HL-60 (cell line): ENCODE measurements at regions not wholly inside any gene's neighbourhood (a gene's known extent, or its start where the extent isn't known, plus 50 kb on each side); places are given as distances from the start of the nearest gene placed in this dataset.

Experiments used
- DNase-seq, 2 experiments: peaks; one replicate each; pipeline ENCODE4 v3.0.0-alpha.2; 2010 to 2020; ENCODE audit warnings: low read depth in 1 of 2, low spot score in 1 of 2
- H3K27ac ChIP-seq: fragments of 250-450 bp; sonication (Bioruptor Pico); replicated peaks from 2 replicates; pipeline ENCODE4 v1.5.1; 2020; ENCODE audit warnings: mild to moderate bottlenecking, moderate library complexity
- H3K27me3 ChIP-seq: fragments of 250-450 bp; sonication (Bioruptor Pico); 2 replicates; pipeline ENCODE4 v1.5.1; 2021; ENCODE audit warnings: mild to moderate bottlenecking, moderate library complexity; ENCODE audit not compliant: insufficient read depth, poor library complexity, severe bottlenecking
- H3K4me3 ChIP-seq: replicated peaks from 2 replicates; pipeline ENCODE4 v1.5.1; 2011; ENCODE audit warnings: mild to moderate bottlenecking, control low read depth, low read length; ENCODE audit not compliant: insufficient read depth
- GABPA ChIP-seq: IDR thresholded peaks from 2 replicates; pipeline ENCODE4 v1.6.1; 2012; ENCODE audit warnings: low read depth
- POLR2AphosphoS5 ChIP-seq: IDR thresholded peaks from 2 replicates; pipeline ENCODE4 v1.6.1; 2012; ENCODE audit warnings: low read depth
- SPI1 ChIP-seq: IDR thresholded peaks from 2 replicates; pipeline ENCODE4 v1.6.1; 2012; ENCODE audit warnings: low read depth, mild to moderate bottlenecking, borderline replicate concordance
- TF ChIP-seq, protein P1 (sequence below): IDR thresholded peaks from one replicate; pipeline ENCODE4 v1.5.1; 2011; ENCODE audit warnings: low read length, control low read depth, inconsistent platforms; ENCODE audit not compliant: insufficient read depth
- TF ChIP-seq, protein P2 (sequence below): IDR thresholded peaks from 2 replicates; pipeline ENCODE4 v1.6.1; 2012; ENCODE audit warnings: low read depth; ENCODE audit not compliant: insufficient replicate concordance

DNA sequence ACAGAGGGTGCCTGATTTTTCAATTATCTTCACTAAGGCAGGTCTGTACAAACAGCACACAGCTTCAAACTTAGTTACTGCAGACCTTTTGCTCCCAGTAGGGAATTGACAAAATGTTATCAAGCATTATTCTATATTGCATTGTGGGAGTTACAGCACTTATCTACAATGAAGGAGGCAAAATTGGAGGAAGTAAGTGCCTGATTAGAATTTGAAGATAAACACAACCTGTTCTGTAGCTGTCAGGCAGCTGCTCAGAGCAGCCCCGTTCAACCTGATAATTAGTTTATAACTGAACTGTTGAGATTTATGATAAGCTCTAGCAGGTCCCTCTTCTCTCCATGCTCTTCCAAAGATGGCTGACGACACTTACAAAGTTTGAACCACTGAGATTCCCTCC is 364.4 kb upstream of the CYRIA start:
- Histone ChIP-seq H3K27me3 (peaks cover 5% of the 10 kb centered on the region), H3K27ac (no peak overlapping the region), H3K4me3 (no peak overlapping the region)
- TF ChIP-seq SPI1 (no peak), POLR2AphosphoS5 (no peak), GABPA (no peak)
- TF ChIP-seq, protein P1, sequence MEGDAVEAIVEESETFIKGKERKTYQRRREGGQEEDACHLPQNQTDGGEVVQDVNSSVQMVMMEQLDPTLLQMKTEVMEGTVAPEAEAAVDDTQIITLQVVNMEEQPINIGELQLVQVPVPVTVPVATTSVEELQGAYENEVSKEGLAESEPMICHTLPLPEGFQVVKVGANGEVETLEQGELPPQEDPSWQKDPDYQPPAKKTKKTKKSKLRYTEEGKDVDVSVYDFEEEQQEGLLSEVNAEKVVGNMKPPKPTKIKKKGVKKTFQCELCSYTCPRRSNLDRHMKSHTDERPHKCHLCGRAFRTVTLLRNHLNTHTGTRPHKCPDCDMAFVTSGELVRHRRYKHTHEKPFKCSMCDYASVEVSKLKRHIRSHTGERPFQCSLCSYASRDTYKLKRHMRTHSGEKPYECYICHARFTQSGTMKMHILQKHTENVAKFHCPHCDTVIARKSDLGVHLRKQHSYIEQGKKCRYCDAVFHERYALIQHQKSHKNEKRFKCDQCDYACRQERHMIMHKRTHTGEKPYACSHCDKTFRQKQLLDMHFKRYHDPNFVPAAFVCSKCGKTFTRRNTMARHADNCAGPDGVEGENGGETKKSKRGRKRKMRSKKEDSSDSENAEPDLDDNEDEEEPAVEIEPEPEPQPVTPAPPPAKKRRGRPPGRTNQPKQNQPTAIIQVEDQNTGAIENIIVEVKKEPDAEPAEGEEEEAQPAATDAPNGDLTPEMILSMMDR: no peak
- TF ChIP-seq, protein P2, sequence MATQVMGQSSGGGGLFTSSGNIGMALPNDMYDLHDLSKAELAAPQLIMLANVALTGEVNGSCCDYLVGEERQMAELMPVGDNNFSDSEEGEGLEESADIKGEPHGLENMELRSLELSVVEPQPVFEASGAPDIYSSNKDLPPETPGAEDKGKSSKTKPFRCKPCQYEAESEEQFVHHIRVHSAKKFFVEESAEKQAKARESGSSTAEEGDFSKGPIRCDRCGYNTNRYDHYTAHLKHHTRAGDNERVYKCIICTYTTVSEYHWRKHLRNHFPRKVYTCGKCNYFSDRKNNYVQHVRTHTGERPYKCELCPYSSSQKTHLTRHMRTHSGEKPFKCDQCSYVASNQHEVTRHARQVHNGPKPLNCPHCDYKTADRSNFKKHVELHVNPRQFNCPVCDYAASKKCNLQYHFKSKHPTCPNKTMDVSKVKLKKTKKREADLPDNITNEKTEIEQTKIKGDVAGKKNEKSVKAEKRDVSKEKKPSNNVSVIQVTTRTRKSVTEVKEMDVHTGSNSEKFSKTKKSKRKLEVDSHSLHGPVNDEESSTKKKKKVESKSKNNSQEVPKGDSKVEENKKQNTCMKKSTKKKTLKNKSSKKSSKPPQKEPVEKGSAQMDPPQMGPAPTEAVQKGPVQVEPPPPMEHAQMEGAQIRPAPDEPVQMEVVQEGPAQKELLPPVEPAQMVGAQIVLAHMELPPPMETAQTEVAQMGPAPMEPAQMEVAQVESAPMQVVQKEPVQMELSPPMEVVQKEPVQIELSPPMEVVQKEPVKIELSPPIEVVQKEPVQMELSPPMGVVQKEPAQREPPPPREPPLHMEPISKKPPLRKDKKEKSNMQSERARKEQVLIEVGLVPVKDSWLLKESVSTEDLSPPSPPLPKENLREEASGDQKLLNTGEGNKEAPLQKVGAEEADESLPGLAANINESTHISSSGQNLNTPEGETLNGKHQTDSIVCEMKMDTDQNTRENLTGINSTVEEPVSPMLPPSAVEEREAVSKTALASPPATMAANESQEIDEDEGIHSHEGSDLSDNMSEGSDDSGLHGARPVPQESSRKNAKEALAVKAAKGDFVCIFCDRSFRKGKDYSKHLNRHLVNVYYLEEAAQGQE: no peak
- DNase-seq: no peak

DNA sequence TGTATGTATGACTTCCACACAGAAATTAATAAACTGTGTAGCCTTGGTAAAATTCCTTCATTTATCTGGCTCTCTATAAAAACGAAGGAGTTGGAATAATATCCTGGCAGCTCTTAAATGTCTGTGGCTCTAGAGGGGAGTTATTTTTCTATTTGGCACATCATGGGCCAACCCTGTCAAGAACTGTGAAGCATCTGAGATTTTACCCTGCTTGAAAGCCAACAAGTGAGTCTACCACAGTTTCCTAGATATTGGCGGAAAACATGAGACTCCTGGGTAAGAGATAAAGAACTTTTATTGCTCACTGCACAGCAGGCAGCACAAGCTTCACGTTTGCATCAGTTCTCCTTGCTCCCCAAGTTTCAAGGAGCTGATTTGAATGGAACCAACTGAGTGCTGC is 346.7 kb upstream of the CYRIA start:
- TF ChIP-seq, protein P1: no peak
- TF ChIP-seq POLR2AphosphoS5 (no peak), SPI1 (no peak), GABPA (no peak)
- TF ChIP-seq, protein P2: no peak
- no peak for DNase-seq
- no peaks in the 10 kb centered on the region for H3K27me3 ChIP-seq
- H3K4me3 ChIP-seq: no peak overlapping the region
- no peak overlapping the region for H3K27ac ChIP-seq

DNA sequence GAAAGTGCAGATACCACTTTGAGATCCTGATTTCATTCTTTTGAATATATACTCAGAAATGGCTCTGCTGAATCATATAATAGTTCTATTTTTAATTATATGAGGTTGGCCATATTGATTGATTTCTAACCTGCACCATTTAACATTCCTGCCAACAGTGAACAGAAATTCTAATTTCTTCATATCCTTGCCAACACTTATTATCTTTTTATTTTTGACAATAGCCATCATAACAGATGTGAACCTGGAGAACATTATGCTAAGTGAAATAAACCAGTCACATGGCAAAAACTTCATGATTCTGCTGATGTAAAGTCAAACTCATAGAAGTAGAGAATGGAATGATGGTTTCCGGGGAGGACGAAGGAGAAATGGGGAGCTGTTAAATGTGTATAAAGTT is 344.5 kb upstream of the CYRIA start:
- Histone ChIP-seq H3K27ac (no peak overlapping the region), H3K4me3 (no peak overlapping the region), H3K27me3 (no peaks in the 10 kb centered on the region)
- TF ChIP-seq, protein P1: no peak
- TF ChIP-seq GABPA: no peak
- no peak for DNase-seq

DNA sequence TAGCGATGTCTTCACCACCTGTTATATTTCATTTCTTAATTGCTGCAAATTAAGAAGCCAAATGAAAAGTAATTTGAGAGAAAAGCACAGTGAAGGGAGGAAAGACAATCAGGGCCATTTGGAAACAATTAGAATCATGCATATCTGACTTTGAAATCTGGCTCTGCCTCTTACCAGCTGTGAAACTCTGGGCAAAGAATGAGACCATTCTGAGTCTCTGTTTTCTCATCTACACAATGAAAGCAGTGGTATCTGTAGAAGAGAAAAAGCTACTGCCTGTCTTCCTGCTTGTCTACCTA is 334.5 kb upstream of the CYRIA start:
- Histone ChIP-seq H3K27me3 (no peaks in the 10 kb centered on the region), H3K27ac (no peak overlapping the region), H3K4me3 (no peak overlapping the region)
- no peak for DNase-seq
- TF ChIP-seq SPI1: no peak
